Fibroblast of mammary gland (primary cell): ENCODE measurements at regions not wholly inside any gene's neighbourhood (a gene's known extent, or its start where the extent isn't known, plus 50 kb on each side); places are given as distances from the start of the nearest gene placed in this dataset.

Source experiments
- DNase-seq: peaks from one replicate; pipeline ENCODE4 v3.0.0-alpha.2; 2010; ENCODE audit warnings: low read depth
- H3K4me3 ChIP-seq: 2 replicates; pipeline ENCODE4 v1.5.1; 2011; ENCODE audit warnings: low read depth, mild to moderate bottlenecking, low read length, moderate library complexity; ENCODE audit not compliant: control insufficient read depth
- TF ChIP-seq, protein P1 (sequence below): conservative IDR thresholded peaks from 2 replicates; pipeline ENCODE4 v1.5.1; 2011; ENCODE audit warnings: low read depth, low read length, inconsistent platforms; ENCODE audit not compliant: control insufficient read depth, insufficient read depth

DNA sequence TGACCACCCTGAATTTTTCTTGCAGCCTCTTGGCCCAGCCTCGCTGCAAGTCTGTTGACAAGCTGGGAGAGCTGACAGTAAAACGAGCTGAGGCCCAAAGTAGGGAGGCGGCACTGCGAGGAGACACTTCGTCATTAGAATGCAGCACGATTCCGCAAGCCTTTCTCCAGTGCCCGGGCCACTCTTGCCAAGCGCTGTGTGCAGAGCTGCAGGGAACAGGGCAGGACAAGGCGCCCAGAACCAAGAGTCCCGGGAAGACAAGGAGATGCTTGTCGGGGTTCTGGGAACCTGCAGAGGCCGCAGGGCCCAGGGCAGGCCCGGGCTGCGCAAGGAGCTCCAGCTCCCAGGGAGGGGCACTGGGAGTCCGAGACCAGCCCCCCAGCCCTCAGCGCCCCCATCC is 187.1 kb downstream of the BCOR start:
- TF ChIP-seq, protein P1, sequence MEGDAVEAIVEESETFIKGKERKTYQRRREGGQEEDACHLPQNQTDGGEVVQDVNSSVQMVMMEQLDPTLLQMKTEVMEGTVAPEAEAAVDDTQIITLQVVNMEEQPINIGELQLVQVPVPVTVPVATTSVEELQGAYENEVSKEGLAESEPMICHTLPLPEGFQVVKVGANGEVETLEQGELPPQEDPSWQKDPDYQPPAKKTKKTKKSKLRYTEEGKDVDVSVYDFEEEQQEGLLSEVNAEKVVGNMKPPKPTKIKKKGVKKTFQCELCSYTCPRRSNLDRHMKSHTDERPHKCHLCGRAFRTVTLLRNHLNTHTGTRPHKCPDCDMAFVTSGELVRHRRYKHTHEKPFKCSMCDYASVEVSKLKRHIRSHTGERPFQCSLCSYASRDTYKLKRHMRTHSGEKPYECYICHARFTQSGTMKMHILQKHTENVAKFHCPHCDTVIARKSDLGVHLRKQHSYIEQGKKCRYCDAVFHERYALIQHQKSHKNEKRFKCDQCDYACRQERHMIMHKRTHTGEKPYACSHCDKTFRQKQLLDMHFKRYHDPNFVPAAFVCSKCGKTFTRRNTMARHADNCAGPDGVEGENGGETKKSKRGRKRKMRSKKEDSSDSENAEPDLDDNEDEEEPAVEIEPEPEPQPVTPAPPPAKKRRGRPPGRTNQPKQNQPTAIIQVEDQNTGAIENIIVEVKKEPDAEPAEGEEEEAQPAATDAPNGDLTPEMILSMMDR: no peak
- no peak overlapping the region for H3K4me3 ChIP-seq

DNA sequence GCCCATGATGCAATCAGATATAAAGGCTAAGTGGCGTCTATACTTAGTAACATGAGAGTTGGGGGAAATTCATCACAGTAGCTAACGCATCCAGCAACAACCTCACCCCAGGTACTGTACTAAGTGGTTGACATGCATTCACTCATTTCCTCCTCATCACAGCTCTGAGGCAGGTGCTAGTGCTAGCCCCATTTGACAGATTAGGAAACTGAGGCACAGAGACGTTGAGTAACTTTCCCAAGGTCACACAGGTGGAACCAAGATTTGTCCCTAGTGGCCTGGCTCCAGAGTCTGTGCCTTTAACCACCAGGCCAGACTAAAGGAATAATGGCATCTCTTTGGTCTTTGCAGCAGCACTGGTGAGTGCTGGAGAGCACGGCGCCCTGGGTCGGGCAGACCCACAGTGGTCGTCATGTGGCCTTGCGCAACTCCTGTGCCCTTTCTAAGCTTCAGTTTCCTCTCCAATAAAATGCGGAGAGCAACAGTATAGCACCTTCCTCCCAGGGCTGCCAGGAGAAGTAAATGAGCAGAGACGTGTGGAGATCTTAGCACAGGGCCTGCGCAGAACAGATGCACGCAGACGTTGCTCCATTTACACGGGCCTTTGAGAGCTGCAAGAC is 186.4 kb downstream of the BCOR start:
- no peak overlapping the region for H3K4me3 ChIP-seq
- DNase-seq: no peak
- TF ChIP-seq, protein P1: no peak

More for the DNA sequence above, 187.1 kb downstream of the BCOR start:
- no peak for DNase-seq

DNA sequence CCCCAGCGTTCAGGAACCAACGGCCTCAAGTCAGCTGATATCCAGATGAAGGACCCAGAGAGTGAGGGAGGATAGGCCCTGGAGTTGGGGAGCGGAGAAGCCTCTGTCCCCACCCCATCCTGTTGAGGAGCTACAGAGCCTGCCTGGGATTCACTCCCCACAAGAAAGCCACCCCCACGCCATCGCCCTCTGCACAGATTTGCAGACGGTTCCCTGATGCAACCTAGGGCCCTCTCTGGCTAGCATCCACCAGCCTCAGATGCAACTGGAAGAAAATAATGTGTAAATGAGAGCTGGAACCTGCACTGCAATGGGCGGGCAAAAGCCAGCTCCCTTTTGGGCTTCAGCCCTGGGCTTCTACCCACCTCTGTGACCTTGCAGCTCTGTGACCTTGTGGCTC is 185.6 kb downstream of the BCOR start:
- H3K4me3 ChIP-seq: no peak overlapping the region
- DNase-seq: no peak
- TF ChIP-seq, protein P1: no peak

DNA sequence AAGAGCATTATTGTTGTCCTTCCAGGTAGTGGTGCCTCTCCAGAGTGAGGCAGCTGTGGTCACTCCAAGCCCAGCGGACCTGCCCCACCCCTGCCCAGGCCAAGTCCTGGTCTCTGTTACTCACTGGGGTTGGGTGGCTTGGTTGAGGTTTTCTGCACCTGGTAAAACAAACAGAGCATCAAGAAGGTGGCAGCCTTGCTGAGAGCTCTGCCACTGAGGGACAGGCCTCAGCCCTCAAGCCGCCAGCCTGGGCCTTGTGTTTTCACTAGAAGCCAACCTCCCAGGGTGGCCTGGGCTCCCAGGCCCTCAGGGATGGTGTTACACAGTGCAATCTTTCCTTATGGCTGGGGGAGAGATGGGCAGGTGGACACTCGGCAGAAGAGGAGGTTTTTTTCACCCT is 182.7 kb downstream of the BCOR start:
- no peak overlapping the region for H3K4me3 ChIP-seq
- no peak for DNase-seq
- TF ChIP-seq, protein P1: no peak

DNA sequence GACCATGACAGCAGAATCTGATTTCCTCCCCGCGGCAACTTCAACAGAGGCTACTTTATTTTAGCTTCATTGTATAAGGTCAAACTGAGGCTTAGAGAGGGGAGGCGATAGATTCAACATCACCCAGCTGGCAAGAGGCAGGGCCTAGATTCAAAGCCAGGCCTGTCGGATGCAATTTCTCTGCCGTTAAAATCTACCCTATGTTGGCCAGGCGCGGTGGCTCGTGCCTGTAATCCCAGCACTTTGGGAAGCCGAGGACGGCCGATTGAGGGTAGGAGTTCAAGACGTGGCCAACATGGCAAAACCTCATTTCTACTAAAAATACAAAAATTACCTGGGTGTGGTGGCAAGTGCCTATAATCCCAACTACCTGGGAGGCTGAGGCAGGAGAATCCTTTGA is 182.2 kb downstream of the BCOR start:
- TF ChIP-seq, protein P1: no peak
- no peak overlapping the region for H3K4me3 ChIP-seq
- no peak for DNase-seq

DNA sequence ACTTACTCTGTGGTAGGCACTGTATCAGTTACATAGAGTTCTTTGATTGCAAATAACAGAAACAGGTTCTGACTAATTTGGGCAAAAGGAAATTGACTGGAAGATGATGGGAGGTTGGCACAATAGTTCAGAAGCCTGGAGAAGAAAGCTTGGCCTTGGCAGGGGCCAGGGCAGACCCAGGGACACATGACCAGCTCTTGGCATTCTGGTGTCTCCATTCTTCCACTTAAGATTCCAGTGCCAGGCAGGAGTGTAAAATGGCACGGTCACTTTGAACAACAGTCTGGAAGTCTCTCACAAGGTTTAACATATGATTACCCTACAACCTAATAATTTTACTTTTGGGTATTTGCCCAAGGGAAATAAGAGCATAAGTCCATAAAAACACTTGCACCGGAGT is 175.9 kb downstream of the BCOR start:
- no peak overlapping the region for H3K4me3 ChIP-seq
- no peak for DNase-seq
- TF ChIP-seq, protein P1: no peak

DNA sequence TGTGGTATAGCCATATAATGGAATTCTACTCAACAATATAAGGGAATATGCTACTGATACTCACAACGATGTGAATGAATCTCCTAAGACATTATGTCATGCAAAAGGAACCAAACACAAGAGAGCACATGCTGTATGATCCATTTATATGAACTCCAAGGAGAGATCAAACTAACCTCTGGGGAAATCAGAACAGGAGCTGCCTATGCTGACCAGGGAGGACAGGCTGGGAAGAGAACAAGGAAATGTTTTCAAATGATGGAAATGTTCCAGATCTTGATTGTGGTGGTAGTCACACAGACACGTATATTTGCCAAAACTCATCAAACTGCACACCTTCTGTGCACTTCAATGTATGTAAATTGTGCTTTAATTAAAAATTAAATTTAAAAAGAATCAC is 175.3 kb downstream of the BCOR start:
- TF ChIP-seq, protein P1: no peak
- DNase-seq: no peak
- no peak overlapping the region for H3K4me3 ChIP-seq
